ENCODE measurements at regions not wholly inside any gene's neighbourhood (a gene's known extent, or its start where the extent isn't known, plus 50 kb on each side); places are given as distances from the start of the nearest gene placed in this dataset.

DNA sequence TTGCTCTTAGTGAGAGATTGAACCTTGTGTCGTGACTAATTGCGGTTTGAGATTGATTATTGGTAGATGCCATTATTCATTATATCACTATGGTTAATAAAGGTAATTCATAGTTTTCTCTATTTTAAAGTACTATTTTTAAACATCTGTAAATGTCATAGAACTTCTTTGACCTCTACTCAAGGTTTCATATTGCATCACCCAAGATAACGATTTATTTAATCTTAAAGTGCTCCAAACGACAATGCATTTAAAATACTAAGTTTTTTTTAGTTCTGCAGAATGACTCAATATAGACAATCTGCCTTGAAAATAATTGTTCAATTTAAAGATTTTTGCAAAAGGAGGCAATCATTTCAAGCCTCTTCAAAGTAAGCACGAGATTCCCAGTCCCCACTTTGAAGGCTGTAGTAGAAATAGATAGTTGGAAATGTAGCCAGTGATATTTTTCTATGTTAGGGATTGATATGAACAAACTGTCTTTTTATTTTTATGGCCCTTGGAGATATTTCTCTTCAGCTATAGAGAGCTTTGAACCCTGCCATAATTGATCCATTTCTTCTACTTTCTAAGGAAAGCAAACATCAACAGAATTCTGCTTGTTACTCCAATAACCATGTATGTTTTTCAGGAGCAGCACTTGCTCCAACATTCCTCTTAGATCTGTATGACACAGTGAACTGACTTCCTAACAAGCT, 114.2 kb upstream of the PALMD start:
- H3K27me3 Mint-ChIP-seq (ENCODE audit: unreplicated experiment) = no peaks in the 10 kb centered on the region
- peaks cover 3% of the 10 kb centered on the region for H3K4me1 Mint-ChIP-seq (ENCODE audit: unreplicated experiment)
- no peak overlapping the region for H3K4me3 Mint-ChIP-seq (ENCODE audit: unreplicated experiment)
- H3K27ac Mint-ChIP-seq (ENCODE audit: unreplicated experiment) = no peak overlapping the region
- no peaks in the 10 kb centered on the region for H3K36me3 Mint-ChIP-seq (ENCODE audit: low read depth, unreplicated experiment)
- no peak for DNase-seq (ENCODE audit: low spot score)
- TF ChIP-seq CTCF (IDR thresholded peaks at IDR 0.05; ENCODE audit: unreplicated experiment) = no peak
- no peaks in the 10 kb centered on the region for H3K9me3 Mint-ChIP-seq (ENCODE audit: unreplicated experiment)

- Mint-ChIP-seq H3K36me3 (ENCODE audit: low read depth, unreplicated experiment) (no peaks in the 10 kb centered on the region), H3K4me1 (ENCODE audit: unreplicated experiment) (peaks cover 3% of the 10 kb centered on the region), H3K4me3 (ENCODE audit: unreplicated experiment) (no peak overlapping the region), H3K9me3 (ENCODE audit: unreplicated experiment) (no peaks in the 10 kb centered on the region), H3K27me3 (ENCODE audit: unreplicated experiment) (no peaks in the 10 kb centered on the region), H3K27ac (ENCODE audit: unreplicated experiment) (no peak overlapping the region)
- no peak for TF ChIP-seq CTCF (IDR thresholded peaks at IDR 0.05; ENCODE audit: unreplicated experiment)
- DNase-seq (ENCODE audit: low spot score) = no peak
Observed at GRCh38 chr1:99532276-99532580, 113.7 kb upstream of the PALMD start.

- Mint-ChIP-seq H3K4me3 (ENCODE audit: unreplicated experiment) (no peak overlapping the region), H3K27me3 (ENCODE audit: unreplicated experiment) (no peaks in the 10 kb centered on the region), H3K27ac (ENCODE audit: unreplicated experiment) (no peak overlapping the region), H3K9me3 (ENCODE audit: unreplicated experiment) (no peaks in the 10 kb centered on the region), H3K4me1 (ENCODE audit: unreplicated experiment) (peaks cover 6% of the 10 kb centered on the region), H3K36me3 (ENCODE audit: low read depth, unreplicated experiment) (no peaks in the 10 kb centered on the region)
- no peak for DNase-seq (ENCODE audit: low spot score)
- no peak for TF ChIP-seq CTCF (IDR thresholded peaks at IDR 0.05; ENCODE audit: unreplicated experiment)
Observed at GRCh38 chr1:99533909-99534637, 111.8 kb upstream of the PALMD start.

GRCh38 chr1:99534638-99534930, 111.3 kb upstream of the PALMD start:
- no peak for TF ChIP-seq CTCF (IDR thresholded peaks at IDR 0.05; ENCODE audit: unreplicated experiment)
- no peaks in the 10 kb centered on the region for H3K27me3 Mint-ChIP-seq (ENCODE audit: unreplicated experiment)
- H3K4me3 Mint-ChIP-seq (ENCODE audit: unreplicated experiment) = no peak overlapping the region
- H3K36me3 Mint-ChIP-seq (ENCODE audit: low read depth, unreplicated experiment) = no peaks in the 10 kb centered on the region
- peaks cover 6% of the 10 kb centered on the region for H3K4me1 Mint-ChIP-seq (ENCODE audit: unreplicated experiment)
- no peak for DNase-seq (ENCODE audit: low spot score)
- no peak overlapping the region for H3K27ac Mint-ChIP-seq (ENCODE audit: unreplicated experiment)
- H3K9me3 Mint-ChIP-seq (ENCODE audit: unreplicated experiment) = no peaks in the 10 kb centered on the region

DNA sequence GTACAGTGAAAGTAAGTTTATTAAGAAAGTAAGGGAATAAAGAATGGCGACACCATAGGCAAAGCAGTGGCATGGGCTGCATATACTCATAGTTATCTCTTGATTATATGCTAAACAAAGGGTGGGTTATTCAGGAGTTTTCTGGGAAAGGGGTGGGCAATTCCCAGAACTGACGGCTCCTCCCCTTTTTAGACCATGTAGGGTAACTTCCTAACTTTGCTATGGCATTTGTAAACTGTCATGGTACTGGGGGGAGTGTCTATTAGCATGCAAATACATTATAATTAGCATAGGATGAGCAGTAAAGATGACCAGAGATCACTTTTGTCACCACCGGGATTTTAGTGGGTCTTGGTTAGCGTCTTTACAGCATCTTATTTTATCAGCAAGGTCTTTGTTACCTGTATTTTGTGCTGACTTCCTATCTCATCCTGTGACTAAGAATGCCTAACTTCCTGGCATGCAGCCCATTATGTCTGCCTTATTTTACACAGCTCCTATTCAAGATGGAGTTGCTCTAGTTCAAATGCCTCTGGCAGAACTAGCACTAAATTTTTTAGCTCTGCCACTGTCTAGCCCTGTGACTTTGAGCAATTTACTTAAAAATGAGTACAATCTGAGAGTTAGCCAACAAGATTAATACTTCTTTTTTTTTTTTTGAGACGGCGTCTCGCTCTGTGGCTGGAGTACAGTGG, 110.3 kb upstream of the PALMD start:
- Mint-ChIP-seq H3K4me1 (ENCODE audit: unreplicated experiment) (peaks cover 6% of the 10 kb centered on the region), H3K27me3 (ENCODE audit: unreplicated experiment) (no peaks in the 10 kb centered on the region), H3K27ac (ENCODE audit: unreplicated experiment) (no peak overlapping the region), H3K4me3 (ENCODE audit: unreplicated experiment) (no peak overlapping the region), H3K36me3 (ENCODE audit: low read depth, unreplicated experiment) (no peaks in the 10 kb centered on the region), H3K9me3 (ENCODE audit: unreplicated experiment) (no peaks in the 10 kb centered on the region)
- no peak for DNase-seq (ENCODE audit: low spot score)
- no peak for TF ChIP-seq CTCF (IDR thresholded peaks at IDR 0.05; ENCODE audit: unreplicated experiment)
